ENCODE measurements at regions not wholly inside any gene's neighbourhood (a gene's known extent, or its start where the extent isn't known, plus 50 kb on each side); places are given as distances from the start of the nearest gene placed in this dataset.

- Histone ChIP-seq H3K4me3 (no peak overlapping the region), H3K36me3 (no peaks in the 10 kb centered on the region), H3K9ac (ENCODE audit: low read depth in 2 of 2, low read length in 2 of 2) (no peak overlapping the region), H3K27me3 (no peaks in the 10 kb centered on the region), H3K27ac (no peak overlapping the region), H3K9me3 (no peaks in the 10 kb centered on the region), H3K4me1 (peaks cover 3% of the 10 kb centered on the region)
- TF ChIP-seq CTCF (IDR thresholded peaks at IDR 0.05) = no peak
- intact Hi-C loops (cut with DNase I) = no loop called here
- DNase-seq = peak; percentile 41
Observed at GRCh38 chr10:121154846-121155245, 303.7 kb downstream of the WDR11 start.

GRCh38 chr10:121155742-121156474 lies 304.7 kb downstream of the WDR11 start:
- peak; percentile 83 for DNase-seq
- Histone ChIP-seq H3K4me1 (peaks cover 3% of the 10 kb centered on the region), H3K27ac (peak overlapping the region; percentile 11), H3K36me3 (no peaks in the 10 kb centered on the region), H3K4me3 (no peak overlapping the region), H3K9me3 (no peaks in the 10 kb centered on the region), H3K9ac (ENCODE audit: low read depth in 2 of 2, low read length in 2 of 2) (no peak overlapping the region), H3K27me3 (no peaks in the 10 kb centered on the region)
- TF ChIP-seq CTCF (IDR thresholded peaks at IDR 0.05) = no peak
- intact Hi-C loops (cut with DNase I) = no loop called here

GRCh38 chr10:121157998-121158397 lies 306.8 kb downstream of the WDR11 start:
- DNase-seq = peak; percentile 74
- Histone ChIP-seq H3K27me3 (no peaks in the 10 kb centered on the region), H3K36me3 (no peaks in the 10 kb centered on the region), H3K27ac (peak overlapping the region; percentile 57), H3K4me3 (no peak overlapping the region), H3K9me3 (no peaks in the 10 kb centered on the region), H3K9ac (ENCODE audit: low read depth in 2 of 2, low read length in 2 of 2) (no peak overlapping the region), H3K4me1 (peaks cover 3% of the 10 kb centered on the region)
- TF ChIP-seq CTCF (IDR thresholded peaks at IDR 0.05) = no peak
- intact Hi-C loops (cut with DNase I) = no loop called here

GRCh38 chr10:121158988-121159579 lies 307.9 kb downstream of the WDR11 start:
- Histone ChIP-seq H3K27me3 (no peaks in the 10 kb centered on the region), H3K36me3 (no peaks in the 10 kb centered on the region), H3K9ac (ENCODE audit: low read depth in 2 of 2, low read length in 2 of 2) (peak overlapping the region in 1 of 2 donors; percentile 53), H3K27ac (peak overlapping the region; percentile 57), H3K4me1 (peaks cover 3% of the 10 kb centered on the region), H3K9me3 (no peaks in the 10 kb centered on the region), H3K4me3 (no peak overlapping the region)
- DNase-seq = peak; percentile 78
- no peak for TF ChIP-seq CTCF (IDR thresholded peaks at IDR 0.05)
- intact Hi-C loops (cut with DNase I) = no loop called here

GRCh38 chr10:121159670-121160069 lies 308.5 kb downstream of the WDR11 start:
- Histone ChIP-seq H3K27me3 (no peaks in the 10 kb centered on the region), H3K4me1 (peaks cover 3% of the 10 kb centered on the region), H3K9ac (ENCODE audit: low read depth in 2 of 2, low read length in 2 of 2) (no peak overlapping the region), H3K4me3 (no peak overlapping the region), H3K27ac (peak overlapping the region; percentile 37), H3K9me3 (no peaks in the 10 kb centered on the region), H3K36me3 (no peaks in the 10 kb centered on the region)
- DNase-seq = no peak
- intact Hi-C loops (cut with DNase I) = no loop called here
- TF ChIP-seq CTCF (IDR thresholded peaks at IDR 0.05) = no peak
